RWPE1 (cell line): ENCODE measurements at regions not wholly inside any gene's neighbourhood (a gene's known extent, or its start where the extent isn't known, plus 50 kb on each side); places are given as distances from the start of the nearest gene placed in this dataset.

ENCODE experiments used
- CTCF ChIA-PET: fragments of 350-600 bp; sonication (Branson Sonifier 250); formaldehyde crosslinking; extraction: SDS; loops from one replicate; lab custom pipeline; 2021; lab: Yijun Ruan, JAX
- POLR2A ChIA-PET: fragments of 400-600 bp; formaldehyde crosslinking; extraction: SDS; loops from one replicate; lab custom pipeline; 2020; ENCODE audit warnings: antibody characterized with exemption; ENCODE audit not compliant: low non-redundant PET; lab: Yijun Ruan, JAX
- DNase-seq: peaks from one replicate; pipeline ENCODE4 v3.0.0; 2012; ENCODE audit warnings: low spot score
- H3K27ac ChIP-seq: fragments of 450-650 bp; 2 replicates; pipeline ENCODE4 v1.5.1; 2017
- TF ChIP-seq, protein P1 (sequence below): fragments of 450-650 bp; conservative IDR thresholded peaks from 2 replicates; pipeline ENCODE4 v1.5.1; 2017; ENCODE audit warnings: low read depth, mild to moderate bottlenecking

DNA sequence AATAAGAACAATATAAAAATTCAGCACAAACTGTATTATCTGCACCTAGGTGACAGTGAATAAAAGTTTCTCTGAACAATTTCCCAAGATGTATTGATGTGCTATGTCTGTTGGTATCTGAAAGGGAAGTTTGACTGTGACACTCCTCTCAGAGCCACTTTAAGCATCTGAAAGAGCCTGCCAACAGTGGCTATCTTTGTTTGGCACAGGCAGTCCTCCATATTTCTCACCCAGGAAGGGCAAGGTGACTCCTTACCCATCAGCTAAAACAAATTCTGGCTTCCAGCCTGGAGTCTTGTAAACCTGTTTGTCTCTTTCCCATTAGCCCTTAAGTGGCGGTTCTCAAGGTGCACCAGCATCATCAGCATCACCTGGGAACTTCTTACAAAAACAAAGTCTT is 122.4 kb upstream of the VGLL2 start:
- POLR2A ChIA-PET, result no interaction called here
- DNase-seq, result no peak
- TF ChIP-seq, protein P1, sequence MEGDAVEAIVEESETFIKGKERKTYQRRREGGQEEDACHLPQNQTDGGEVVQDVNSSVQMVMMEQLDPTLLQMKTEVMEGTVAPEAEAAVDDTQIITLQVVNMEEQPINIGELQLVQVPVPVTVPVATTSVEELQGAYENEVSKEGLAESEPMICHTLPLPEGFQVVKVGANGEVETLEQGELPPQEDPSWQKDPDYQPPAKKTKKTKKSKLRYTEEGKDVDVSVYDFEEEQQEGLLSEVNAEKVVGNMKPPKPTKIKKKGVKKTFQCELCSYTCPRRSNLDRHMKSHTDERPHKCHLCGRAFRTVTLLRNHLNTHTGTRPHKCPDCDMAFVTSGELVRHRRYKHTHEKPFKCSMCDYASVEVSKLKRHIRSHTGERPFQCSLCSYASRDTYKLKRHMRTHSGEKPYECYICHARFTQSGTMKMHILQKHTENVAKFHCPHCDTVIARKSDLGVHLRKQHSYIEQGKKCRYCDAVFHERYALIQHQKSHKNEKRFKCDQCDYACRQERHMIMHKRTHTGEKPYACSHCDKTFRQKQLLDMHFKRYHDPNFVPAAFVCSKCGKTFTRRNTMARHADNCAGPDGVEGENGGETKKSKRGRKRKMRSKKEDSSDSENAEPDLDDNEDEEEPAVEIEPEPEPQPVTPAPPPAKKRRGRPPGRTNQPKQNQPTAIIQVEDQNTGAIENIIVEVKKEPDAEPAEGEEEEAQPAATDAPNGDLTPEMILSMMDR, result no peak
- CTCF ChIA-PET, result no interaction called here
- H3K27ac ChIP-seq, result no peak overlapping the region

DNA sequence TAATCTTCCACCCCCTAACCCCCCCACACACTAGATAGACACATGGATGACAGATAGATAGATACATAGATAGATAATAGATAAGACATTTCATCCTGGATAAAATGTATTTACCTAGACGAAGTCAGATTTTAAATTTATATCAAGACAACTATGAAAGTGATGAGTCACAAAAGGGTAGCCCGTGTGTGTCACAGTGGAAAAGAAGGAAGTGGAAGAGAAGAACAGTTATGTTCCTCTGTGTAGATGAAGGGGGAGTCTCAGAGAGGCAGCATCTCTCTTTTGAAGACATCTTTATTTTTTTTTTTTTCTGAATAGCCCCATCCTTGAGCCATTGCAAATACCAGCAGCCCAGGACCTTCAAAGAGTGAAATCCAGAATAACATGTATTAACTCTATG is 121.7 kb upstream of the VGLL2 start:
- POLR2A ChIA-PET, result no interaction called here
- H3K27ac ChIP-seq, result no peak overlapping the region
- TF ChIP-seq, protein P1, result no peak
- DNase-seq, result no peak
- CTCF ChIA-PET, result no interaction called here

DNA sequence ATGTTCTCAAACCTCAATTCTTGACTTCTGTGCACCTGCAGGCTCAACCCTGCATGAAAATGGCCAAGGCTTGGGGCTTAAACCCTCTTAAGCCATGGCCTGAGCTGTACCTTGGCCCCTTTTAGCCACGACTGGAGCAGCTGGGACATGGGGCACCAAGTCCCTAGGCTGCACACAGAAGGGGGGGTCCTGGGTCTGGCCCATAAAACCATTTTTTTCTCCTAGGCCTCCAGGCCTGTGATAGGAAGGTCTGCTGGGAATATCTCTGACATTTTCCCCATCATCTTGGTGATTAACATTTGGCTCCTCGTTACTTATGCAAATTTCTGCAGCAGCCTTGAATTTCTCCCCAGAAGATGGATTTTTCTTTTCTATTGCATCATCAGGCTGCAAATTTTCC is 119.4 kb upstream of the VGLL2 start:
- CTCF ChIA-PET, result no interaction called here
- H3K27ac ChIP-seq, result no peak overlapping the region
- POLR2A ChIA-PET, result no interaction called here
- TF ChIP-seq, protein P1, result no peak
- DNase-seq, result no peak

DNA sequence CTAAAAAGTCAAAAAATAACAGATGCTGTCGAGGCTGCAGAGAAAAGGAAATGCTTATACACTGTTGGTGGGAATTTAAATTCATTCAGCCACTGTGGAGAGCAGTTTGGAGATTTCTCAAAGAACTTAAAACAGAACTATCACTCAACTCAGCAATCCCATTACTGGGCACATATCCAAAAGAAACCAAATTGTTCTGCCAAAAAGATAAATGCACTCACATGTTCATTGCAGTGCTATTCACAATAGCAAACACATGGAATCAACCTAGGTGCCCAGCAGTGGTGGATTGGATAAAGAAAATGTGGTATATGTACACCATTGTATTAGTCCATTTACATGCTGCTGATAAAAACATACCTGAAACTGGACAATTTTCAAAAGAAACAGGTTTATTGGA is 116.0 kb upstream of the VGLL2 start:
- CTCF ChIA-PET, result interaction anchor here (0.6 kb wide), 1 partner anchor 34 kb away, joined by 3 read pairs; no protein-coding TSS in a partner anchor
- TF ChIP-seq, protein P1, result no peak
- POLR2A ChIA-PET, result no interaction called here
- DNase-seq, result no peak
- H3K27ac ChIP-seq, result no peak overlapping the region

DNA sequence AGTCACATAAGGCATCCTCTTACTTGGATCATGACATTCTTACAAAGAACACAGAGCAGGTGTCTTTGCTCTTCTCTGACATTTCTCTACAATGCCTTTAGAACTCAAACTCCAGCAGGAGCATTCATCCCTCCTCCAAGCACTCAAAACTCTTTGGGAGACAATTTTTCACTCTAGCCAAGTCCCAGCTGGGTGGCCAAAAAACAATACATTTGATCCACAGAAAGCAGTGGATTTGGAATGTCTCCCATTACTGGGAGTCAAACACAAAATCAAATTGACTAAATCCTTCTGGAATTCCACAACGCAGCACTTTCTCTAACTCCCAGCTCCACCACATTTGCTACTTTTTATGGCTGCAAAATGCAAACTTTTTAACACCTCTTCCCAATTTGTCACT is 108.6 kb upstream of the VGLL2 start:
- no peak overlapping the region for H3K27ac ChIP-seq
- ChIA-PET CTCF (interaction anchor here (0.5 kb wide), 1 partner anchor 101 kb away, joined by 3 read pairs; no protein-coding TSS in a partner anchor), POLR2A (no interaction called here)
- DNase-seq, result no peak
- TF ChIP-seq, protein P1, result no peak

DNA sequence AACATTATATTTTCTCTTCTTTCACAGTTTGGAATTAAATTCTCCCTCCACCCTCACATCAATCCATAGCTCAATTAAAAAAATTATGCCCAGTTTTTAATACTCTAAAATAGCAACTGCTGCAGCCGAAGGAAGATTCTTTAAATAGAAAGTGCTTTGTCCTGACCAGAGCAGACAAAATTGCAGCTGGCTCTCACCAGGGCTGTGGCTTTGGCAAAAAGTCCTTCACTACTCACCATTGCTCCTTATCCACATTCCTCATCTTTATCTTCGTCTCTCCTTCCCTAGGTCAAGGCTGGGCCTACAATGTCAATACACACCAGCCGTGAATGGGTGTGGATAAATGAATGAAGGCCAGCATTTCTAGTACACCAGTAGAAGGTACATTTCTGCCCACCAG is 107.9 kb upstream of the VGLL2 start:
- ChIA-PET POLR2A (no interaction called here), CTCF (interaction anchor here (0.5 kb wide), 1 partner anchor 100 kb away, joined by 3 read pairs; no protein-coding TSS in a partner anchor)

More for the DNA sequence above, 107.9 kb upstream of the VGLL2 start:
- no peak for DNase-seq
- TF ChIP-seq, protein P1, result no peak
- no peak overlapping the region for H3K27ac ChIP-seq
